ENCODE measurements at regions not wholly inside any gene's neighbourhood (a gene's known extent, or its start where the extent isn't known, plus 50 kb on each side); places are given as distances from the start of the nearest gene placed in this dataset.

DNA sequence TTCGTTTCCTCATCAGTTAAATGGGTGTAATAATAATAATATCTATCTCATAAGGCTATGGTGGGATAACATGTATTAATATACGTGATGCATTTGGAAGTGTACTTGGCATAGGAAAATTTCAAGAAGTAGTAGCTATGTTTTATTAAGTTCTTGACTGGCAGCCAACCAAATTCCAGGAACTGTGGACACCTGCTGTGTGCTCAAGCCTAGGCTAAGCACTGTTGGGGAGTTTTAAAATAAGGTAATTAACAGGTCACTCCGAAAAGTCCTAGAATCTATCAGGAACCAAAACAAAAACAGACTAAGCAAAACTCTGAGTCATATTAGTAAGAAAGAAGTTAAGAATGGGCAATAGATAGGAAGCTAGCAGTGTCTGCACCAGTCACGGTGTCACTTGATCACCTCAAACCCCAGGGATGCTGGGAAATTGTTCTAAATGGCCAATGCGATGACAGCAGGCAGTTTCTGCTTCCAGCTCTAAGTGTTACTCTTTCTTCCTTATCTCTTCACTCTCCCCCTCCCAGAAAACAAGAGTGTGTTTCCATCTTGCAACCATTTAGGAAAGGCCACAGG lies 92.0 kb upstream of the GDF10 start:
- TF ChIP-seq, protein P1, sequence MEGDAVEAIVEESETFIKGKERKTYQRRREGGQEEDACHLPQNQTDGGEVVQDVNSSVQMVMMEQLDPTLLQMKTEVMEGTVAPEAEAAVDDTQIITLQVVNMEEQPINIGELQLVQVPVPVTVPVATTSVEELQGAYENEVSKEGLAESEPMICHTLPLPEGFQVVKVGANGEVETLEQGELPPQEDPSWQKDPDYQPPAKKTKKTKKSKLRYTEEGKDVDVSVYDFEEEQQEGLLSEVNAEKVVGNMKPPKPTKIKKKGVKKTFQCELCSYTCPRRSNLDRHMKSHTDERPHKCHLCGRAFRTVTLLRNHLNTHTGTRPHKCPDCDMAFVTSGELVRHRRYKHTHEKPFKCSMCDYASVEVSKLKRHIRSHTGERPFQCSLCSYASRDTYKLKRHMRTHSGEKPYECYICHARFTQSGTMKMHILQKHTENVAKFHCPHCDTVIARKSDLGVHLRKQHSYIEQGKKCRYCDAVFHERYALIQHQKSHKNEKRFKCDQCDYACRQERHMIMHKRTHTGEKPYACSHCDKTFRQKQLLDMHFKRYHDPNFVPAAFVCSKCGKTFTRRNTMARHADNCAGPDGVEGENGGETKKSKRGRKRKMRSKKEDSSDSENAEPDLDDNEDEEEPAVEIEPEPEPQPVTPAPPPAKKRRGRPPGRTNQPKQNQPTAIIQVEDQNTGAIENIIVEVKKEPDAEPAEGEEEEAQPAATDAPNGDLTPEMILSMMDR (IDR thresholded peaks at IDR 0.05; ENCODE audit: poor library complexity) = no peak
- TF ChIP-seq EZH2phosphoT487 (IDR thresholded peaks at IDR 0.05; ENCODE audit: low read depth, severe bottlenecking, unreplicated experiment) (no peak), EZH2 (IDR thresholded peaks at IDR 0.05; ENCODE audit: borderline replicate concordance) (no peak)

Measured in hepatocyte (in vitro differentiated cells).